ENCODE measurements at regions not wholly inside any gene's neighbourhood (a gene's known extent, or its start where the extent isn't known, plus 50 kb on each side); places are given as distances from the start of the nearest gene placed in this dataset.

DNA sequence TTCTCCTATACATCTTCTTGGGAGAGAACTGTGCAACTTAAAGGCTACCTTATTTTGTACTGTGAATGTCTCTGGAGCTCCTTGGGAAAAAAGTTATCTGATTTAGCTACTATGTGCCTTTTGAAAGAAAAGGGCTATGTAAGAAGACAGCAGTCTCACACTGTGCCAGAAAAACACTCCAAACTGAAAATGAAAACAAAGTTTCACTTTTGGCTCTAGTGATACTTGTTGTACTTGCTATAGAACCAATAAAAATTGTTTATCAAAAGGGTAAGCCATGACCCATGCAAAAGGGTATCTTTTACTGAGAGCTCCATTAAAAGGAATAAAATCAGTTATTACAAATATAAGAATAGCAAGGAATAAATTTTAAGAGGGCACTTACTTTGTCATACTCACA lies 2270.0 kb downstream of the ARAP2 start:
- Histone ChIP-seq H4K20me1 (ENCODE audit: control insufficient read depth, insufficient read depth, insufficient read length) (no peaks in the 10 kb centered on the region), H3K9ac (ENCODE audit: extremely low read depth, insufficient read length, low read length) (no peak overlapping the region), H3K79me1 (ENCODE audit: insufficient read depth, low read depth, low read length, poor library complexity, severe bottlenecking) (no peaks in the 10 kb centered on the region), H4K91ac (ENCODE audit: insufficient read length, low read depth, low read length) (no peak overlapping the region), H2BK120ac (ENCODE audit: low read depth, low read length, poor library complexity, severe bottlenecking) (no peak overlapping the region), H3K79me2 (ENCODE audit: insufficient read depth, low read length) (no peaks in the 10 kb centered on the region), H2BK20ac (ENCODE audit: low read depth, low read length, poor library complexity, severe bottlenecking) (no peak overlapping the region), H3K56ac (ENCODE audit: insufficient read length, low read depth, low read length) (no peak overlapping the region), H2BK15ac (ENCODE audit: low read depth, low read length) (no peak overlapping the region), H3K18ac (ENCODE audit: insufficient read length, low read depth, low read length) (no peak overlapping the region), H3K23me2 (ENCODE audit: insufficient read length, low read depth, low read length, poor library complexity, severe bottlenecking) (no peaks in the 10 kb centered on the region), H2BK5ac (ENCODE audit: insufficient read length, low read length) (no peak overlapping the region), H2BK12ac (ENCODE audit: insufficient read length, low read depth, low read length) (no peak overlapping the region), H3K4ac (ENCODE audit: low read depth, low read length) (no peak overlapping the region), H3T11ph (ENCODE audit: low read length) (no peak overlapping the region), H3K9me3 (ENCODE audit: control insufficient read depth, low read depth, low read length) (no peaks in the 10 kb centered on the region), H3K27ac (ENCODE audit: insufficient read length, low read depth, low read length) (no peak overlapping the region), H2AK5ac (ENCODE audit: insufficient read length, low read length) (no peak overlapping the region), H4K5ac (ENCODE audit: insufficient read length, low read depth, low read length) (no peak overlapping the region), H4K8ac (replicated peaks; ENCODE audit: insufficient read length, low read depth, low read length) (no peak overlapping the region), H3K23ac (ENCODE audit: insufficient read length, low read depth, low read length) (no peak overlapping the region), H3K27me3 (ENCODE audit: insufficient read depth, low read length) (no peaks in the 10 kb centered on the region), H3K4me1 (ENCODE audit: insufficient read depth, low read length) (no peaks in the 10 kb centered on the region), H3K4me2 (ENCODE audit: insufficient read depth, insufficient read length, low read length) (no peak overlapping the region), H3K14ac (ENCODE audit: insufficient read depth, low read length) (no peak overlapping the region), H2AFZ (ENCODE audit: low read length) (no peak overlapping the region)
- H3K27me3 Mint-ChIP-seq (ENCODE audit: low read depth): no peaks in the 10 kb centered on the region
- peaks cover 0 to 4% (median 3%) of the 10 kb centered on the region in 3 experiments; a peak in 3 of 7 replicates for H3K36me3 Mint-ChIP-seq (ENCODE audit: insufficient read depth in 1 of 3, low read depth in 3 of 3)
- H3K9me3 Mint-ChIP-seq: peaks cover 8 to 10% of the 10 kb centered on the region in 2 experiments; a peak in 4 of 5 replicates
- H3K4me1 Mint-ChIP-seq: no peaks in the 10 kb centered on the region
- no peak overlapping the region for H3K27ac Mint-ChIP-seq
- no peak for DNase-seq
- H3K4me3 Mint-ChIP-seq: no peak overlapping the region
- TF ChIP-seq, protein P1, sequence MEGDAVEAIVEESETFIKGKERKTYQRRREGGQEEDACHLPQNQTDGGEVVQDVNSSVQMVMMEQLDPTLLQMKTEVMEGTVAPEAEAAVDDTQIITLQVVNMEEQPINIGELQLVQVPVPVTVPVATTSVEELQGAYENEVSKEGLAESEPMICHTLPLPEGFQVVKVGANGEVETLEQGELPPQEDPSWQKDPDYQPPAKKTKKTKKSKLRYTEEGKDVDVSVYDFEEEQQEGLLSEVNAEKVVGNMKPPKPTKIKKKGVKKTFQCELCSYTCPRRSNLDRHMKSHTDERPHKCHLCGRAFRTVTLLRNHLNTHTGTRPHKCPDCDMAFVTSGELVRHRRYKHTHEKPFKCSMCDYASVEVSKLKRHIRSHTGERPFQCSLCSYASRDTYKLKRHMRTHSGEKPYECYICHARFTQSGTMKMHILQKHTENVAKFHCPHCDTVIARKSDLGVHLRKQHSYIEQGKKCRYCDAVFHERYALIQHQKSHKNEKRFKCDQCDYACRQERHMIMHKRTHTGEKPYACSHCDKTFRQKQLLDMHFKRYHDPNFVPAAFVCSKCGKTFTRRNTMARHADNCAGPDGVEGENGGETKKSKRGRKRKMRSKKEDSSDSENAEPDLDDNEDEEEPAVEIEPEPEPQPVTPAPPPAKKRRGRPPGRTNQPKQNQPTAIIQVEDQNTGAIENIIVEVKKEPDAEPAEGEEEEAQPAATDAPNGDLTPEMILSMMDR (conservative IDR thresholded peaks at IDR 0.05): no peak

Data from H9 (cell line).